ENCODE measurements at regions not wholly inside any gene's neighbourhood (a gene's known extent, or its start where the extent isn't known, plus 50 kb on each side); places are given as distances from the start of the nearest gene placed in this dataset.
"Not testable (repeated sequence)": the region's sequence is repeated elsewhere in the genome, so short reads cannot be mapped to it uniquely, and the experiment has no call there.

DNA sequence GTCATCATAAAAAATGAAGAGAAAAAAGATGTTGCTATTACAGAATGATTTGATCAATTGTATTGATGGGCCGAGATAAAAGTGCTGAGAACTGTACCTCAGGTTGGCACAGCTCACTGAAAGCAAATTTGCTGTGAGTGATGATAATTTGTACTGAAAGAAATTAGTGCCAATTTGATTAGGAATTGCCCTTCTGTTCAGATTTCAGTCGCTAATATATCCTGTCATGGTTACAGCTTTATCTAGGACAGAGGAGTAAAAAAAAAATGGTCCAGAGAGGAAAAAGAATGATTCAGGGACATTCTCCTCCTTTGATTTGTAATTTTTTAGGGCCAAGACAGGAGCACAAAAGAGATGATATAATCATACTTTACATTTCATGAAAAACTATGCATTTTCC is 1264.2 kb downstream of the ROBO2 start:
- no peak for DNase-seq (ENCODE audit: low read depth, low spot score)

DNA sequence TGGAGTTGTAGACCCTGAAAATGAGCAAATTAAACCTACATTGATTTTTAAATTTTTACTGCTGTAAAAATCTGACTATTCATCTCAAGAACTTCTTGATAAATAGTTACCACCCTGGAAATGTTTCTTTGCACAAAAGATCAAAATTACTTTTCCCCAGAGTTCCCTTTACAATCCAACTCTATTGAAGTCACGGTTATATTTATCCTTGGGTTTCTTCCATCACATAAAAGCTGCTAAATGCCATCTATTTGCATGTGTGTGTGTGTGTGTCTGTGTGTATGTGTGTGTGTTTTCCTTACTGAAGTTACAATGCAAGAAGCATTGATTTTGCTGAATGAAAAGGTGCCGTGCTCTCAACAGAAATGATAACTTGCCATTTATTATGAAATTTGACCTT is 1273.0 kb downstream of the ROBO2 start:
- no peak for DNase-seq (ENCODE audit: low read depth, low spot score)

DNA sequence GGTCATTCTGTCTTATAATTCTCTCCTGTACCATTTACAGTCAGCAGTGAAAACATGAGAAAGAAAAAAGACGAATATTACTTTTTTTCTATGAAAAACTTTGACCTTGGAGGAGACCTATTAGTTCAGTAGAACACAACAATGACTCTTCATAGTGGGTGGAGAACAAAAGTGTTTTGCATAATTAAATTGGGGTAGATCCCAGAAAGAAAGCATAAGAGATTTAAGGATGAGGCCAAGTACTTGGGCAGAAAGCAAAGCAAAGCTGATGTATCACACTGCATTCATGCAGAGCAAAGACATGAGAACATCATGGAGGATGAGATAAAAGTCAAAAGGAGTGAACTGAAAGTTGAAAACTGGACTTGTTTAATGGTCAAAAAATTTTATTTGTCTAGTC is 1273.4 kb downstream of the ROBO2 start:
- DNase-seq (ENCODE audit: low read depth, low spot score) = no peak

DNA sequence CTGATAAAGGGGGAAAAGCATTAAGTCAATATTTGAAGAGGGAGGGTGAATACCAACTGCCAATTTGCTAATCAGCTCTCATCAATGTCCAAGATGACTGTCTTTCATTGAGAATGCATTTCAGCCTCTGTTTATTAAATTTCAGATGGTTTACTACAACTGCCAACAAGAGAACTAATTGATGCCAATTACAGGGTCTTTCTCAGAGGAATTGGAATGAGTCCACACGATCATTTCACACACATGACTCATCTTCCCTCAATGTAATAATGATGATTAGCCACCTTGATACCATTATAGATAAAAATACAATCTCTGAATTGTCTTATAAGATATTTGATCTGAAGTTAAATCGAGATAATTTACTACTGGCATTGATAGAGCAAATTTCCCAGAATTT is 1274.4 kb downstream of the ROBO2 start:
- DNase-seq (ENCODE audit: low read depth, low spot score) = no peak

DNA sequence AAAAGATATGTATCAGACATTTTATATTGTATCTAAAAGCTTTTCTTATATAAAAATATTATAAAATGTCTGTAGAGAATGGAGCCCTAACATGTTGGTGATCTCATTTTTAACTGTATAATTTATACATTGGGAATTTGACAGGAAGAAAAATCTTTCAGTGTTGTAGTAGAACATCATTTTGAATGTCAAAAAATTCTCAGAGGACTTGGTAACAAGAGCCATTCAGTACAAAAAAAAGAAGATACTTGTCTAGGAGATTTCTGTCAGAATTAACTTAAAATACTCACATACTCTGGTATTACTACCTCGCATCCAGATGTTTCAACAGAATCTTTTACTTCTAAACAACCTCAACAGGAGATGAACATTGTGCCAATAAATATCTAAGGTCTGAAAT is 1277.9 kb downstream of the ROBO2 start:
- no peak for DNase-seq (ENCODE audit: low read depth, low spot score)

DNA sequence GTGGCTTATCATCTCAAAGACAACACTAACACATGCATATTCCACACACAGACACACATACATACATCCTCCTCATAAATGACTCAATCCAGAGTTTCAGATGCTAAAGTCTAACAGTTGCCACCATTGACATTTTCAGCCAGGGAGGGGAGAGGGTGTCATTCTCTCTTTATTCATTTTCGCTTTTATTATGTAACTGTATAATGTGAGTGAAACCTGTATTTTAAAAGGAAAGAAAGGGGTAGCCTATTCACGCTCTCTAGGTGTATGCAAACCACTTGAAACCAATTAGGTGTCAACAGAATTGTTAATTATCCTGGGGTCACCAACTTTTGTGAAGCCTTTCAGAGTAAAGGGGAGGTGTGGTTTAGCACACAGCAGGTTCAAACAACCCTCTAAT is 1282.9 kb downstream of the ROBO2 start:
- no peak for DNase-seq (ENCODE audit: low read depth, low spot score)

DNA sequence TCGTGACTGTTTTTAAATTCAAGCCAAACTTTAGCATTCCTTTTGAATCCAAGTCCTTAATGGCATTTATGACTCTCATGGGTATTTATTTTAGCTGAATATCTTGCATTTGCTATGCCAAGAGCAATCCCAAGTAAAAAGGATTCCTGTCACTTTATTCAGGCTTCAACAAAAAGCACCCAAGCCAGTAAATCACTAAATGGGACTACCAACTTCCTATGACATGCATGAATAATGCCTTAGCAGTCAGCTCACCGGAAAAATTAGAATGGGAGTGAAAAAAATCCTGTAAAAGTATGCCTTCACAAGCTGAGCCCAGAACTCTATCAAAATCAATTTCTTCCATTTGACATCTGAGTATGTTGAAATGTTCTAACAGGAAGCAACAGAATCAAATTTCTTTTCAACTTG is 1297.9 kb downstream of the ROBO2 start:
- DNase-seq (ENCODE audit: low read depth, low spot score) = no peak

DNA sequence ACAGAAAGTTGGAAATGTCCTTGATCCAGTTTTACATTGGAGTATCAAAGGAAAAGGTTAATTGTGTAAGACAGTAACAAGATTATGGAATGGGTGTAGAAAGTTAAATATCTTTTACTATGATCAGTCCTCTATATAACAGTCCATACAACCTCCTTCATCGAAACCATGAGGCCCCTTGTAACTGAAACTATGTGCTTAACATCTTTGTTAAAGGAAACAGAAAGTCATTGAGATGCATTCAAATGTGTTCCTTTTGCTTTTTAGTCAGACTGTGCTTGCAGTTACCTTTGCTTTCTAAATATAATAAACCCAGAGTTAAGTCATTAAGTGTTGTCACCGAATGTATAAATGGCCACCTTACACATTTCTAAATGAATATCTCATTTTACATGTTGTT is 1298.5 kb downstream of the ROBO2 start:
- DNase-seq (ENCODE audit: low read depth, low spot score) = no peak

DNA sequence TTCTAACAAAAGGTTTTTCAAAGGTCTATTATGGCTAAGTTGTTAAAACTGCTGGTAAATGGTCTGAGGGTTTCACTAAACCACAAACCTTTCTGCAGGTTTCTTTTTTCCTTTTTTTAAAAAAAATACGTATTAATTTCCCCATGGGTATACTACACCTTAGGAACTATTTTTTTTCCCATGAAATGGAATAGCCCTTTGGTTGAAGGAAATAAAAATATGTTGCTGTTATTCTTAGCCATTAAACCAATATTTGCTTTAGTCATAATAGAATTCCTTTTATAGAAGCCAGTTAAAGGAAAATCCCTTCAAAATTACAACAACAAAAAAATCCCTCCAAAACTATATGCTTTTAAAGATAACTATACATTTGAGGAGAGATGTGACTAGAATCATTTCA is 1303.3 kb downstream of the ROBO2 start:
- no peak for DNase-seq (ENCODE audit: low read depth, low spot score)

DNA sequence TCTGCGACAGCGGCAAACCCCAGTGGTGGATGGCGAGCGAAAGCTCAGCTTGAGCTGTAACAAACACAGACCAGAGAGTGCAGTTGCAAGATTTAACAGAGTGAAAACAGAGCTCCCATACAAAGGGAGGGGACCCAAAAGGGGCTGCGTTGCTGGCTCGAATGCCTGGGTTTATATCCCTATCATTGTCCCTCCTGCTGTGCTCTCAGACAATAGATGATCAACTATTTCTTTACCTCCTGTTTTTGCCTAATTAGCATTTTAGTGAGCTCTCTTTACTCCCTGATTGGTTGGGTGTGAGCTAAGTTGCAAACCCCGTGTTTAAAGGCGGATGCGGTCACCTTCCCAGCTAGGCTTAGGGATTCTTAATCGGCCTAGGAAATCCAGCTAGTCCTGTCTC is 1304.4 kb downstream of the ROBO2 start:
- not testable (repeated sequence) for DNase-seq (ENCODE audit: low read depth, low spot score)

DNA sequence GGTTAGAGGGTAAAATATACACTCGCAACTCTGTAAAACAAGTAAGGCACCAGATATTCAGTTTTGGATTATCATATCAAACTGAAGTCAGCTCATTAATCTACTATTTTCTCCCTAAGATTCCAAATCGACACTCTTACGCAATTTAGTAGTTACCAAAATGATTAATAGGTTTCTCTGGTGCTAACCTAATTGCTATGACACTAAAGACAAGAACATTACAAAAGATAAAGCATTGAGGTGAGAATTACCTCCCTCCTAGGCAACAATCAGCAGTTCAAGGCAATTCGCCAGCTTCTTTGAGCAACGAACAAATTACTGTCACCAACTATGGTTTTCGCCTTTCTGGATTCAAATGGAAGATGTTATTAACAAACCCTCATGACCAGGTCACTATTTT is 1305.0 kb downstream of the ROBO2 start:
- DNase-seq (ENCODE audit: low read depth, low spot score) = no peak

DNA sequence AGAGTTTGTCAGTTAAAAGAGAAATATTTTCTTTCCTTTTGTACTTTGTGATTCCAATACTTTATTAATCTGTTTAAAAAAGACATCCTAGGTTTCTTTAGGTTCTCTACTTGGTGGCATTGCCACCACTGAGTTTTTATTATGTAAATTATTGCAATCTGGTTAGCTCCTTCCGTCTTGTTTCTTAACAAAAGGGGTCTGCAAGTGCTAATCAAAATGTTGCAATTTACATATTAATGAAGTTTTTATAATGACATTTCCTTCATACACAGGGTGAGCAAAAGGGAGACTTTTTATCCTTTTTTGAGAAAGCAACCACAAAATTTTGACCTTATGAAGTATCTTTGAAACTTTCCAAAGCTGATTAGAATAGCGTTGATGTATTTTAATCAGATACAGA is 1307.3 kb downstream of the ROBO2 start:
- no peak for DNase-seq (ENCODE audit: low read depth, low spot score)

DNA sequence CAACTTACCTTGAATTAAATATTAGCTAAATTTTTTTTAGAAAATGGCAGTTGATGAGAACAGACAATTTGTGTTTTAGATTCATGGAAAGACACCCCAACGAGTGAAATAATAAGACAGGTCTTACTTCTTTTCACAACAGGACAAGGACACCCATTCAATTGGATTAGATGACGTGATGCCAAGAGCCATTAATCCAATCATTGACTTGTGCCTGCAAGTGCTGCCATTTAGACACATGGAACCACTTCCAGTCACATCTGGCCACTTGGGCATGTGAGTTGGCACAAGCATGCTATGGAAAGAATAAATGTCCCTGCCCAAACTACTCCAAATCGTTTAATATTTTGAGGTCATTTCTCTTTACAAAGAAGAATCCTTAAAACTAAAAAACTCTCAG is 1308.8 kb downstream of the ROBO2 start:
- no peak for DNase-seq (ENCODE audit: low read depth, low spot score)

DNA sequence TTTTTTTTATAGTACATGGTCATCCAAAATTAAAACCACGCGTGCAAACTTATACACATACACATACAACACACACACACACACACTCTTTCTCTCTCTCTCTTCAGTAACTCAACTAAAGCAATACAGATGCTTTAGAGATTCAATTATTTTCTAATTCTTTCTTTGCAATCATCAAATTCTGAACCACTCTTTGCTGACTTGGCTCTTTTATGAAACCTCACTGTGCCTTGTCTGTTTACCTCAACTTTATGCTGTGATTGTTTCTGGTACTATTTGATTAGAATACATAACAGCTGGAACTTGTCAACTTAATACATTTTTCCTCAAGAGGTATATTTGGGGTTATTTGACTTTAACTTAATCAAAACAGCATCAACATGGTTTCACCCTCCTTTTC is 1309.7 kb downstream of the ROBO2 start:
- no peak for DNase-seq (ENCODE audit: low read depth, low spot score)

DNA sequence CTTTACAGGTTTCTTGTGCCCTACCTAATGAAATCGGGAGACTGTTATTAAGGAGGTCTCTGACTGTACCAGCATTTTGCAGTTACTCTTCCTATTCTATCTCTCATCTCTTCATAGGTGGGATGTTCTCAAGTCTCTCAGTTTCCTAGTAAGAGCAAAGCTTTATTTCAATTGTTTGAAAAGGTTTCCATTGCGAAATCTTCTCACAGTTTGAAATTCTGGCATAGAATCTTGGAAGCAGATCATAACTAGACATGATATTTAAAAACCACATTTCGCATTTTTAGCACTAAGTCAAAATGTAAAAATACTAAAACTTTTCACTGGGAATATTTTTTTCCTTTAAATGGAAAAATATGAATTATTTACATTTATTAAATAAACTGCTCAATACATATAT is 1311.4 kb downstream of the ROBO2 start:
- no peak for DNase-seq (ENCODE audit: low read depth, low spot score)

DNA sequence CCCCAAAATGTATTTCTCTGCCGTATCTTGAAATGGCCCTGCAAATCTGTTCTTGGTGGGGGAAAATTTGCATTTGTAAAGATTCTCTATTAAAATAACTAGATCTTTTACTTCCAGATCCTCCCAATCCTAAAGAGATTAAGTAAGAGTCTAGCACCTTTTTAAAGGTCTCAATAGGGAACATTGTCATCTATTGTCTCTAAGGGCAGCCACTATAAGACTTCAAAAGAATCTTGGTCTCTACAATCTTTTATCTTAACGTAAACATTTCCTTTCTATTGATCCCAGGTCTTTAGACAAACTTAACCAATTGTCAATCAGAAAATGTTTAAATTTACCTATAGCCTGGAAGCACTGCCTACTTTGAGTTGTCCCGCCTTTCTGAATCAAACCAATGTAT is 1313.3 kb downstream of the ROBO2 start:
- no peak for DNase-seq (ENCODE audit: low read depth, low spot score)

DNA sequence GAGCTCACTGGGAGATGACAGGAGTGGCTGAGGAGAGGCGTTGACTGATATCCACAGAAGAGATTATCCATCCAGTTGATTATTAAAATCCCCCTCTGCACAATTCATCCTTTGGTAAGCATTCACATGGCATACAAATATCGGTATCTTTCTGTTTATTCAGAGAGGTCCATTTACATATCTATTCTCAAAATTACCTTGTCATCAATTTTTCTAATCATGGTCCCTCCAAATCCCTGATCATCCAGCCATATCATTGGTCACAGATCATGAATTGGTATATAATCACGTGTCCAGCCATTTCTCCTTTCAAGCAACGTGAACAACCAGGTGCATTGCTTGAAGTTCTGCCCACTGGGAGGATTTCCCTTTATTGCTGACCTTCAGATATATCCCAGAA is 1321.0 kb downstream of the ROBO2 start:
- no peak for DNase-seq (ENCODE audit: low read depth, low spot score)

DNA sequence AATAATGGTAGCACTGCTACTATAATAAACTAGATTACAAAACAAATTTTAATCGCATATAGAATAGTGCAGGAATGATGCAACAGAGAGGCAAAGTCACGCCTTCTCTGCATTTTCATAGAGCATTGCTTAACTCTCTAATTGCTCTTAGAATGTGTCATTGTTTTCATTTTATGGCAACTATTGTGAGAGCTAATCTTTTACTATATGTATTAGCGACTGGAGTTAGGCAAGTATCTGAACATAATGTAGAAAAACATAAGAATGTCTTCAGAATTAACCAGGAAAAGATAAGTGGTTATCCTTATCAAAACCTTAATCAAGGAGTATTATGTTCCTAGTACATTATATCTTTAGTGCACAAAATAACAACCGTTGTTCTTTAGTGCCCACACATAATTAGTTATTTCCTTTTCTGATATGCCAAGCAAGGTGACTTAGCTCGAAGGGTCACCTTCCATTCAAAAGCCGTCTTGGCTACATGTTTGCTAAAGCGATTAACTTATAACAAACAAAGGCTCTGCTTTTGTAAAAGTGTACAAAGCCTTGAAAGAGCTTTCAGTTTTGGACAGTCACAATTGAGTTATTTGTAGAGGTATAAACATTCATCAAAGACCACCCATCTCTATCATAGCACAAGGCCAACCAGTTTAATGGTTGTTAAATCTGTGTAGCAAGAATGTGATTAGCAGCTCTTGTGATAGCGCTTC is 1328.9 kb downstream of the ROBO2 start:
- no peak for DNase-seq (ENCODE audit: low read depth, low spot score)

DNA sequence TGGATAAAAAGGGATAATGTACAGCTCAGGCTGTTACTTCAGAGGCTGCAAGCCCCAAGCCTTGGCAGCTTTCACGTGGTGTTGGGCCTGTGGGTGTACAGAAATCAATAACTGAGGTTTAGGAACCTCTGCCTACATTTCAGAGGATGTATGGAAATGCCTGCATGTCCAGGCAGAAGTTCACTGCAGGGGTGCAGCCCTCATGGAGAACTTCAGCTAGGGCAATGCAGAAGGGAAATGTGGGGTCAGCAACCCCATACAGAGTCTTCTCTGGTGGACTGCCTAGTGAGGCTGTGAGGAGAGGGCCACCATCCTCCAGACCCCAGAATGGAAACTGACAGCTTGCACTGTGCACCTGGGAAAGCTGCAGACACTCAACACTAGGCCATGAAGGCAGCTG is 1350.3 kb downstream of the ROBO2 start:
- no peak for DNase-seq (ENCODE audit: low read depth, low spot score)

DNA sequence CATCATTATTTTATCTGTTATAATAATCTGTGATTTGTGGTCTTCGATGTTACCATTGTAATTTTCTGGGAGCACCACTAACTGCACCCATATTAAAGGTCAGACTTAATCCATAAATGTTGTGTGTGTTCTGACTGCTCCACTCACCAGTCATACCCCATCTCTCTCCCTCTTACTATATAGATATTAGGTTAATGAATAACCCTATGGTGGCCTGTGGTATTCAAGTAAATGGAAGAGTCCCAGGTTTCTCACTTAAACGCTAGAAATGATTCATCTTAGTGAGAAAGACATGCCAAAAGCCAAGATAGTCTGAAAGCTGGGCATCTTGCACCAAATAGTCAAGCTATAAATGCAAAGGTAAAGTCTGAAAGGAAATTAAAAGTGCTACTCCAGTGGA is 1358.5 kb downstream of the ROBO2 start:
- no peak for DNase-seq (ENCODE audit: low read depth, low spot score)

DNA sequence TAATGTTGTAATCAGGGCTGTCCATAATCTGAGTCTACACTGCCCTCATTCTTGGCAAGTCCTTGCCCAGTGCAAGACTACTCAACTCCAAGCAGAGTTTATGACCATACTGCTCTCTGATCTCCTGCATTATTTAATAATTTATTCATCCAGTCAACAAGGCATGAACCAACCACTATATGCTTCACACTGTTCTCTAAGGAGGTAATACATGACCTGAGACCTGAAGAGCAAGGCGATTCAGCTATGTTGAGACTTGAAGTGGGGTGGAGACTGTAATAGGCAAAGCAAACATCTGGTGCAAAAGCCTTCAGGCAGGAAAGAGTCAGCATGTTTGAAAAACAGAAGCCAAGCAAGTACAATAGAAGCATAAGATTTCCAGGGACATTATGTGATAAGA is 1362.8 kb downstream of the ROBO2 start:
- no peak for DNase-seq (ENCODE audit: low read depth, low spot score)

DNA sequence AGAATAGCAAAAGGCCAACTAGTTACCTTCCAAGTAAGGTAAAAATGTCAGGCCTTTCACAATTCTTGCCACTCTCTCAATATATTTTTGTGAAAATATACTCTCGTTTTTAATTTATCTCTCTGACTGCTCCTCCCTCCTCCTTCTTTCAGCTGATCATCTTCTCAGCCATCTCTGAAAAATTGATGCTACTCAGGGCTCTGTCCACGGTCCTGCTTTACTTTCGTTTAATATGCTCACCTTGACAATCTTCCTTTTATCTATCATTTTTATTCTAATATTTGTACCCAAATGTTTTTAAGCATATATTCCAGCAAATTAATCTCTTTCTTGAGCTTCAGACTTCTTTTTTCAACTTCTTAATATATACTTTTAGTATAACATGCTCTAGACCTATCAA is 1362.1 kb downstream of the ROBO1 start:
- DNase-seq (ENCODE audit: low read depth, low spot score) = no peak

DNA sequence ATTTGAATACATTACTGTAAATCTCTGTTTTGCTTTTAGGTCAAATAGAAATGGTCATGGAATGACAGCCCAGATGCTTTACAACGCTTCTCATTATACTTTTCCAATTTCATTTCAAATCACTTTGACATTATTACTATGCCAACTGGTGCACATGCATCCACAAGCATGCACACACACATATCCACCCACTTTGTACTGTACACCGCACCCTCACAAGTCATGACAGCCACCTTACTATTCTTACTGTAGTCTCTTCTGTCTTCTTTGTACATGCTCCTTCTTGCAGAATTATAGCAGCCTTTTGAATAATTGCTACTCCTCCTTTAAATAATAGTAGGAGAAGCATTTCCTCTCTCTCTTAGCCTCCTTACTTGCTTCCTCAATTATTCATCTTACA is 1361.4 kb downstream of the ROBO1 start:
- no peak for DNase-seq (ENCODE audit: low read depth, low spot score)

DNA sequence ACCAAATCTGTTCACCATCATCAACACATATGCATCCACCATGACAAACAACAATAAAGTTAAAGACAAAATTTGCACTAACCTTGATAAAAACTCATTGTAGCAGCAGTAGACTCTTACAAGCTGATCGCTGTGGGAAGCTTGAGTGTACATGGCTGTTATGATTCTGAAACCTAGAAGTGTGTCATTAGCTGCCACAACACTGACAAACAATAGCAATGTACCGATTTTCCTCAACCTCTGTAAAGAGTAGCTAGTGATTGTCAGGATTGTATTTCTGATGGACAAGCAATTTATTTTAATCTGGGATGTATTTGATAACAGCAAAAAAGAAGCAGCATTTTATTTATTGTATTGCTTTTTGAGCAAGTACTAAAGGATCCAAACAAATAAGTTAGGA is 1357.7 kb downstream of the ROBO1 start:
- DNase-seq (ENCODE audit: low read depth, low spot score) = no peak
